Upper lobe of left lung (tissue), 4 donors: ENCODE measurements at regions not wholly inside any gene's neighbourhood (a gene's known extent, or its start where the extent isn't known, plus 50 kb on each side); places are given as distances from the start of the nearest gene placed in this dataset.

Source experiments
- CTCF ChIP-seq, 6 experiments: fragments of 450-650 bp in 4 of 6; fragments of 200-600 bp in 2 of 6; sonication (generic) in 2 of 6; IDR thresholded peaks; one replicate each; pipeline ENCODE4 v1.5.1; 2016 to 2019; ENCODE audit warnings: antibody characterized with exemption in 6 of 6
- POLR2AphosphoS5 ChIP-seq, 2 donors: sonication (generic); formaldehyde crosslinking; IDR thresholded peaks; one replicate each; pipeline ENCODE4 v1.5.1; 2017; ENCODE audit warnings: antibody characterized with exemption in 2 of 2

GRCh38 chr2:129267559-129267958 lies 711.9 kb upstream of the RAB6C start:
- TF ChIP-seq CTCF (IDR thresholded peaks at IDR 0.05) (no peak), POLR2AphosphoS5 (IDR thresholded peaks at IDR 0.05) (no peak)
